Fibroblast of the aortic adventitia (primary cell): ENCODE measurements at regions not wholly inside any gene's neighbourhood (a gene's known extent, or its start where the extent isn't known, plus 50 kb on each side); places are given as distances from the start of the nearest gene placed in this dataset.

ENCODE experiments used
- DNase-seq: peaks from one replicate; pipeline ENCODE4 v3.0.0-alpha.2; 2010; ENCODE audit warnings: low read depth
- H3K4me3 ChIP-seq: 2 replicates; pipeline ENCODE4 v1.5.1; 2011; ENCODE audit warnings: low read depth, mild to moderate bottlenecking, control low read depth, low read length, moderate library complexity
- CTCF ChIP-seq: IDR thresholded peaks from 2 replicates; pipeline ENCODE4 v1.5.1; 2011; ENCODE audit warnings: mild to moderate bottlenecking, low read length, control low read depth, inconsistent platforms; ENCODE audit not compliant: insufficient read depth

GRCh38 chr1:234554218-234554697, 55.7 kb downstream of the IRF2BP2 start:
- DNase-seq, result no peak
- H3K4me3 ChIP-seq, result no peak overlapping the region
- no peak for TF ChIP-seq CTCF

- TF ChIP-seq CTCF, result no peak
- H3K4me3 ChIP-seq, result no peak overlapping the region
- DNase-seq, result peak; percentile 95
Measured at GRCh38 chr1:234553240-234554188, 56.5 kb downstream of the IRF2BP2 start.

GRCh38 chr1:234551032-234551378, 59.0 kb downstream of the IRF2BP2 start:
- no peak for DNase-seq
- TF ChIP-seq CTCF, result no peak
- H3K4me3 ChIP-seq, result no peak overlapping the region

- no peak overlapping the region for H3K4me3 ChIP-seq
- DNase-seq, result no peak
- no peak for TF ChIP-seq CTCF
Measured at GRCh38 chr1:234550341-234551031, 59.5 kb downstream of the IRF2BP2 start.

GRCh38 chr1:234549447-234550021, 60.4 kb downstream of the IRF2BP2 start:
- no peak for DNase-seq
- TF ChIP-seq CTCF, result no peak
- no peak overlapping the region for H3K4me3 ChIP-seq

GRCh38 chr1:234546890-234547788, 62.8 kb downstream of the IRF2BP2 start:
- no peak overlapping the region for H3K4me3 ChIP-seq
- TF ChIP-seq CTCF, result no peak
- no peak for DNase-seq
